Fibroblast of the aortic adventitia (primary cell): ENCODE measurements at regions not wholly inside any gene's neighbourhood (a gene's known extent, or its start where the extent isn't known, plus 50 kb on each side); places are given as distances from the start of the nearest gene placed in this dataset.

ENCODE experiments used
- DNase-seq: peaks from one replicate; pipeline ENCODE4 v3.0.0-alpha.2; 2010; ENCODE audit warnings: low read depth
- H3K4me3 ChIP-seq: 2 replicates; pipeline ENCODE4 v1.5.1; 2011; ENCODE audit warnings: low read depth, mild to moderate bottlenecking, control low read depth, low read length, moderate library complexity
- TF ChIP-seq, protein P1 (sequence below): IDR thresholded peaks from 2 replicates; pipeline ENCODE4 v1.5.1; 2011; ENCODE audit warnings: mild to moderate bottlenecking, low read length, control low read depth, inconsistent platforms; ENCODE audit not compliant: insufficient read depth

DNA sequence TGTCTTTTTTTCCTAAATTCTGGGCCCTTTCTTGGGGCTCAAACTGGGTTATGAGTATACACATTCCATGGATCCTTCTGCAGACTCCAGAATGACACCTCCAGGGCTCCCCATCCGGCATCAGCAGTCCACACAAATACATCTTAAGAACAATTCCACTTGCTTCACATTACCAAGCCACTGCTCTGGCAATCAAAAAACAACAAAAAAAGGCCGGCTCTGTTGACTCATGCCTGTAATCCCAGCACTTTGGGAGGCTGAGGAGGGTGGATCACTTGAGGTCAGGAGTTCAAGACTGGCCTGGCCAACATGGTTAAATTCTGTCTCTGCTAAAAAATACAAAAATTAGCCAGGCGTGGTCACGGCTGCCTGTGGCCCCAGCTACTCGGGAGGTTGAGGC is 49.9 kb upstream of the LPP start:
- TF ChIP-seq, protein P1, sequence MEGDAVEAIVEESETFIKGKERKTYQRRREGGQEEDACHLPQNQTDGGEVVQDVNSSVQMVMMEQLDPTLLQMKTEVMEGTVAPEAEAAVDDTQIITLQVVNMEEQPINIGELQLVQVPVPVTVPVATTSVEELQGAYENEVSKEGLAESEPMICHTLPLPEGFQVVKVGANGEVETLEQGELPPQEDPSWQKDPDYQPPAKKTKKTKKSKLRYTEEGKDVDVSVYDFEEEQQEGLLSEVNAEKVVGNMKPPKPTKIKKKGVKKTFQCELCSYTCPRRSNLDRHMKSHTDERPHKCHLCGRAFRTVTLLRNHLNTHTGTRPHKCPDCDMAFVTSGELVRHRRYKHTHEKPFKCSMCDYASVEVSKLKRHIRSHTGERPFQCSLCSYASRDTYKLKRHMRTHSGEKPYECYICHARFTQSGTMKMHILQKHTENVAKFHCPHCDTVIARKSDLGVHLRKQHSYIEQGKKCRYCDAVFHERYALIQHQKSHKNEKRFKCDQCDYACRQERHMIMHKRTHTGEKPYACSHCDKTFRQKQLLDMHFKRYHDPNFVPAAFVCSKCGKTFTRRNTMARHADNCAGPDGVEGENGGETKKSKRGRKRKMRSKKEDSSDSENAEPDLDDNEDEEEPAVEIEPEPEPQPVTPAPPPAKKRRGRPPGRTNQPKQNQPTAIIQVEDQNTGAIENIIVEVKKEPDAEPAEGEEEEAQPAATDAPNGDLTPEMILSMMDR = no peak
- DNase-seq = peak; percentile 35
- no peak overlapping the region for H3K4me3 ChIP-seq
